AG04450 (cell line): ENCODE measurements at regions not wholly inside any gene's neighbourhood (a gene's known extent, or its start where the extent isn't known, plus 50 kb on each side); places are given as distances from the start of the nearest gene placed in this dataset.
A peak's percentile ranks its signal among the peaks of the same experiment; 100 is the strongest.

Experiments used
- CTCF ChIA-PET: fragments of 300-600, 350-600 bp; formaldehyde crosslinking; extraction: SDS; loops from one replicate; lab custom pipeline; 2022; ENCODE audit warnings: antibody characterized with exemption, inconsistent platforms; lab: Charles Lee
- POLR2A ChIA-PET: fragments of 350-600 bp; formaldehyde crosslinking; extraction: SDS; loops from one replicate; lab custom pipeline; 2021; ENCODE audit warnings: antibody characterized with exemption, inconsistent platforms; lab: Yijun Ruan, JAX
- DNase-seq: peaks from one replicate; pipeline ENCODE4 v3.0.0-alpha.2; 2011; ENCODE audit warnings: low read depth, low spot score
- H3K27ac ChIP-seq: one replicate; pipeline ENCODE4 v1.5.1; 2012; ENCODE audit warnings: low read depth, low read length, control low read depth
- H3K27me3 ChIP-seq: one replicate; pipeline ENCODE4 v1.6.0; 2012; ENCODE audit warnings: low read length; ENCODE audit not compliant: control insufficient read depth, insufficient read depth
- H3K4me3 ChIP-seq: 2 replicates; pipeline ENCODE4 v1.5.1; 2011; ENCODE audit warnings: mild to moderate bottlenecking, low read depth, low read length, control low read depth
- H3K9me3 ChIP-seq: 2 replicates; pipeline ENCODE4 v1.5.1; 2012; ENCODE audit warnings: low read length; ENCODE audit not compliant: control insufficient read depth, insufficient read depth
- CTCF ChIP-seq: IDR thresholded peaks from 2 replicates; pipeline ENCODE4 v1.5.1; 2011; ENCODE audit warnings: low read depth, low read length, control low read depth, inconsistent platforms

GRCh38 chr1:95453053-95453452, 219.0 kb downstream of the RWDD3 start:
- ChIA-PET POLR2A (no interaction called here), CTCF (no interaction called here)
- no peaks in the 10 kb centered on the region for H3K9me3 ChIP-seq
- no peak overlapping the region for H3K4me3 ChIP-seq
- H3K27me3 ChIP-seq: no peaks in the 10 kb centered on the region
- TF ChIP-seq CTCF: no peak
- no peak for DNase-seq
- H3K27ac ChIP-seq: no peak overlapping the region

GRCh38 chr1:95467036-95467435, 233.0 kb downstream of the RWDD3 start:
- Histone ChIP-seq H3K27ac (no peak overlapping the region), H3K9me3 (no peaks in the 10 kb centered on the region), H3K27me3 (no peaks in the 10 kb centered on the region), H3K4me3 (no peak overlapping the region)
- TF ChIP-seq CTCF: peak; percentile 12; the same call in 1 of the 2 replicates
- POLR2A ChIA-PET: no interaction called here
- DNase-seq: no peak
- CTCF ChIA-PET: no interaction called here

GRCh38 chr1:95475686-95476457, 241.9 kb downstream of the RWDD3 start:
- no peaks in the 10 kb centered on the region for H3K9me3 ChIP-seq
- CTCF ChIA-PET: no interaction called here
- H3K4me3 ChIP-seq: no peak overlapping the region
- H3K27me3 ChIP-seq: no peaks in the 10 kb centered on the region
- POLR2A ChIA-PET: no interaction called here
- no peak overlapping the region for H3K27ac ChIP-seq
- TF ChIP-seq CTCF: no peak
- no peak for DNase-seq

GRCh38 chr1:95496307-95496706, 262.3 kb downstream of the RWDD3 start:
- no peak overlapping the region for H3K4me3 ChIP-seq
- peaks cover 3% of the 10 kb centered on the region for H3K27me3 ChIP-seq
- ChIA-PET CTCF (no interaction called here), POLR2A (no interaction called here)
- no peak for TF ChIP-seq CTCF
- no peak overlapping the region for H3K27ac ChIP-seq
- no peak for DNase-seq
- H3K9me3 ChIP-seq: no peaks in the 10 kb centered on the region

GRCh38 chr1:95496773-95497172, 262.8 kb downstream of the RWDD3 start:
- no peaks in the 10 kb centered on the region for H3K9me3 ChIP-seq
- peaks cover 3% of the 10 kb centered on the region for H3K27me3 ChIP-seq
- no peak for TF ChIP-seq CTCF
- H3K4me3 ChIP-seq: no peak overlapping the region
- ChIA-PET CTCF (no interaction called here), POLR2A (no interaction called here)
- DNase-seq: no peak
- H3K27ac ChIP-seq: no peak overlapping the region
